ENCODE measurements at regions not wholly inside any gene's neighbourhood (a gene's known extent, or its start where the extent isn't known, plus 50 kb on each side); places are given as distances from the start of the nearest gene placed in this dataset.

DNA sequence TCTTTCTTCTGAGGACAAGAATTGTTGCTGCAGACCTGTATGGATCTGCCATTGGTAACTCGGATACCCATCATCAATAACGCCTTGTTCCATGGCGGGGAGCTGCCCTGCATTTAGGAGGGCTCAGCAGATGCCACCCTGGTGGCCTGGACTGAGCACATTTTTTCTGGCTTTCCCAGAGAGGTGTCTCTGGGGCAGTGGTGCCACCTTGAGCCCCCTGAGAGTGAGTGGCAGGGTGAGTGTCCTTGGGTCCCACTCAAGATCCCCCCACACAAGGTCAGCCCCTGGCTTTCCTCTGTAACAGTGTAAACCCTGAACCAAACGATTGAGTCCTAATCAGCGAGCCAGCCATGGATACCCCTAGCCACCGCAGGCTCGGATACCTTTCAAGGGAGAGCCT is 258.6 kb downstream of the GLRX3 start:
- Histone ChIP-seq H3K4me3 (ENCODE audit: insufficient read depth, low read depth, low read length) (no peak overlapping the region), H3K27ac (ENCODE audit: insufficient read depth, low read length) (no peak overlapping the region), H3K9me1 (ENCODE audit: insufficient read depth, low read length) (no peaks in the 10 kb centered on the region), H3K4me1 (ENCODE audit: control insufficient read depth, insufficient read depth, low read length) (no peaks in the 10 kb centered on the region), H4K91ac (ENCODE audit: insufficient read depth, low read depth, low read length) (no peak overlapping the region), H4K20me1 (ENCODE audit: insufficient read depth, low read length) (no peaks in the 10 kb centered on the region), H2AFZ (replicated peaks; ENCODE audit: low read length, poor library complexity) (no peak overlapping the region), H3K56ac (ENCODE audit: extremely low read depth, insufficient read depth, low read length) (no peak overlapping the region), H2AK5ac (ENCODE audit: low read depth, low read length) (no peak overlapping the region), H2BK20ac (ENCODE audit: low read depth, low read length) (no peak overlapping the region), H2BK120ac (ENCODE audit: low read depth, low read length) (no peak overlapping the region), H2AK9ac (replicated peaks; ENCODE audit: low read depth, low read length, poor library complexity) (no peak overlapping the region), H3K36me3 (ENCODE audit: control insufficient read depth, insufficient read depth, low read length) (no peaks in the 10 kb centered on the region), H2BK15ac (ENCODE audit: low read depth, low read length) (no peak overlapping the region), H3K79me1 (ENCODE audit: low read depth in 1 of 2, low read length in 2 of 2) (no peaks in the 10 kb centered on the region), H3K18ac (ENCODE audit: low read depth, low read length) (no peak overlapping the region), H4K8ac (ENCODE audit: low read depth in 2 of 2, low read length in 2 of 2) (no peak overlapping the region), H3K4ac (ENCODE audit: low read depth, low read length) (no peak overlapping the region), H3K23ac (ENCODE audit: low read depth, low read length) (no peak overlapping the region), H3K14ac (replicated peaks; ENCODE audit: low read depth, low read length) (no peak overlapping the region), H3K9me3 (ENCODE audit: control insufficient read depth, insufficient read depth, low read length) (peaks cover 45% of the 10 kb centered on the region), H2BK5ac (ENCODE audit: low read depth, low read length, poor library complexity, severe bottlenecking) (no peak overlapping the region), H3K4me2 (ENCODE audit: low read depth, low read length) (no peak overlapping the region), H4K5ac (ENCODE audit: low read depth, low read length) (no peak overlapping the region), H3K27me3 (ENCODE audit: control insufficient read depth, insufficient read depth, low read length) (no peaks in the 10 kb centered on the region), H3K9ac (ENCODE audit: low read depth, low read length) (no peak overlapping the region)
- ChIA-PET CTCF (no interaction called here), POLR2A (ENCODE audit: unreplicated experiment) (no interaction called here)
- no peak for TF ChIP-seq CHD1 (IDR thresholded peaks at IDR 0.05; ENCODE audit: low read depth, low read length)
- no peak for TF ChIP-seq RAD21 (IDR thresholded peaks at IDR 0.05; ENCODE audit: low read length)
- no peak for TF ChIP-seq BHLHE40 (IDR thresholded peaks at IDR 0.05; ENCODE audit: low read depth, low read length)
- no peak for TF ChIP-seq RCOR1 (IDR thresholded peaks at IDR 0.05; ENCODE audit: insufficient replicate concordance, low read length)
- TF ChIP-seq, protein P1, sequence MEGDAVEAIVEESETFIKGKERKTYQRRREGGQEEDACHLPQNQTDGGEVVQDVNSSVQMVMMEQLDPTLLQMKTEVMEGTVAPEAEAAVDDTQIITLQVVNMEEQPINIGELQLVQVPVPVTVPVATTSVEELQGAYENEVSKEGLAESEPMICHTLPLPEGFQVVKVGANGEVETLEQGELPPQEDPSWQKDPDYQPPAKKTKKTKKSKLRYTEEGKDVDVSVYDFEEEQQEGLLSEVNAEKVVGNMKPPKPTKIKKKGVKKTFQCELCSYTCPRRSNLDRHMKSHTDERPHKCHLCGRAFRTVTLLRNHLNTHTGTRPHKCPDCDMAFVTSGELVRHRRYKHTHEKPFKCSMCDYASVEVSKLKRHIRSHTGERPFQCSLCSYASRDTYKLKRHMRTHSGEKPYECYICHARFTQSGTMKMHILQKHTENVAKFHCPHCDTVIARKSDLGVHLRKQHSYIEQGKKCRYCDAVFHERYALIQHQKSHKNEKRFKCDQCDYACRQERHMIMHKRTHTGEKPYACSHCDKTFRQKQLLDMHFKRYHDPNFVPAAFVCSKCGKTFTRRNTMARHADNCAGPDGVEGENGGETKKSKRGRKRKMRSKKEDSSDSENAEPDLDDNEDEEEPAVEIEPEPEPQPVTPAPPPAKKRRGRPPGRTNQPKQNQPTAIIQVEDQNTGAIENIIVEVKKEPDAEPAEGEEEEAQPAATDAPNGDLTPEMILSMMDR (conservative IDR thresholded peaks at IDR 0.05; ENCODE audit: low read depth, low read length) = no peak
- TF ChIP-seq MAFK (IDR thresholded peaks at IDR 0.05; ENCODE audit: low read depth, low read length) = no peak
- no peak for TF ChIP-seq MXI1 (IDR thresholded peaks at IDR 0.05; ENCODE audit: borderline replicate concordance, low read depth, low read length)
- TF ChIP-seq NFE2L2 (IDR thresholded peaks at IDR 0.05; ENCODE audit: low read depth, low read length) = no peak
- TF ChIP-seq POLR2A (IDR thresholded peaks at IDR 0.05; ENCODE audit: low read depth, low read length) = no peak
- TF ChIP-seq RFX5 (IDR thresholded peaks at IDR 0.05; ENCODE audit: low read depth, low read length) = no peak
- no peak for TF ChIP-seq SMC3 (IDR thresholded peaks at IDR 0.05; ENCODE audit: low read depth, low read length)
- TF ChIP-seq FOS (IDR thresholded peaks at IDR 0.05; ENCODE audit: low read depth, low read length) = no peak
- TF ChIP-seq, protein P2, sequence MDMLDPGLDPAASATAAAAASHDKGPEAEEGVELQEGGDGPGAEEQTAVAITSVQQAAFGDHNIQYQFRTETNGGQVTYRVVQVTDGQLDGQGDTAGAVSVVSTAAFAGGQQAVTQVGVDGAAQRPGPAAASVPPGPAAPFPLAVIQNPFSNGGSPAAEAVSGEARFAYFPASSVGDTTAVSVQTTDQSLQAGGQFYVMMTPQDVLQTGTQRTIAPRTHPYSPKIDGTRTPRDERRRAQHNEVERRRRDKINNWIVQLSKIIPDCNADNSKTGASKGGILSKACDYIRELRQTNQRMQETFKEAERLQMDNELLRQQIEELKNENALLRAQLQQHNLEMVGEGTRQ (IDR thresholded peaks at IDR 0.05; ENCODE audit: low read depth, low read length) = no peak
- TF ChIP-seq MAZ (IDR thresholded peaks at IDR 0.05; ENCODE audit: borderline replicate concordance, low read depth, low read length) = no peak
- TF ChIP-seq, protein P3, sequence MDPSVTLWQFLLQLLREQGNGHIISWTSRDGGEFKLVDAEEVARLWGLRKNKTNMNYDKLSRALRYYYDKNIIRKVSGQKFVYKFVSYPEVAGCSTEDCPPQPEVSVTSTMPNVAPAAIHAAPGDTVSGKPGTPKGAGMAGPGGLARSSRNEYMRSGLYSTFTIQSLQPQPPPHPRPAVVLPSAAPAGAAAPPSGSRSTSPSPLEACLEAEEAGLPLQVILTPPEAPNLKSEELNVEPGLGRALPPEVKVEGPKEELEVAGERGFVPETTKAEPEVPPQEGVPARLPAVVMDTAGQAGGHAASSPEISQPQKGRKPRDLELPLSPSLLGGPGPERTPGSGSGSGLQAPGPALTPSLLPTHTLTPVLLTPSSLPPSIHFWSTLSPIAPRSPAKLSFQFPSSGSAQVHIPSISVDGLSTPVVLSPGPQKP (IDR thresholded peaks at IDR 0.05; ENCODE audit: borderline replicate concordance, low read depth, low read length) = no peak
- no peak for TF ChIP-seq CEBPB (IDR thresholded peaks at IDR 0.05; ENCODE audit: low read depth, low read length)
- WGBS, 2 experiments (ENCODE audit: extremely low coverage in 2 of 2, insufficient read length in 1 of 2) = 0% methylated on average over 1 of the region's 7 CpGs; no CpG with 5 or more reads in 1 of the 2 experiments
- dilution Hi-C loops (cut with HindIII; ENCODE audit: low sequenced_read_pairs, unreplicated experiment) (no loop called here), intact Hi-C loops (cut with micrococcal nuclease) (no loop called here), in situ Hi-C loops (cut with MboI; ENCODE audit: low sequenced_read_pairs) (no loop called here)
- BruUV-seq (replicated peaks) = no TSS peak
- no peak for DNase-seq
- ATAC-seq (ENCODE audit: low read depth) = no peak
